ENCODE measurements at regions not wholly inside any gene's neighbourhood (a gene's known extent, or its start where the extent isn't known, plus 50 kb on each side); places are given as distances from the start of the nearest gene placed in this dataset.

GRCh38 chr5:99949361-99949760 lies 585.8 kb upstream of the FAM174A start:
- no peak for TF ChIP-seq CTCF (IDR thresholded peaks at IDR 0.05)
- no peak for TF ChIP-seq ZFX (IDR thresholded peaks at IDR 0.05; ENCODE audit: borderline replicate concordance)
